NCI-H2107 treated with DMSO at 0.1 percent for 48 hours (cell line): ENCODE measurements at regions not wholly inside any gene's neighbourhood (a gene's known extent, or its start where the extent isn't known, plus 50 kb on each side); places are given as distances from the start of the nearest gene placed in this dataset.
"Not testable (repeated sequence)": the region's sequence is repeated elsewhere in the genome, so short reads cannot be mapped to it uniquely, and the experiment has no call there.

Source experiments
- DNase-seq: peaks from one replicate; lab custom pipeline; 2025; ENCODE audit not compliant: unreplicated experiment; lab: John Stamatoyannopoulos, UW

DNA sequence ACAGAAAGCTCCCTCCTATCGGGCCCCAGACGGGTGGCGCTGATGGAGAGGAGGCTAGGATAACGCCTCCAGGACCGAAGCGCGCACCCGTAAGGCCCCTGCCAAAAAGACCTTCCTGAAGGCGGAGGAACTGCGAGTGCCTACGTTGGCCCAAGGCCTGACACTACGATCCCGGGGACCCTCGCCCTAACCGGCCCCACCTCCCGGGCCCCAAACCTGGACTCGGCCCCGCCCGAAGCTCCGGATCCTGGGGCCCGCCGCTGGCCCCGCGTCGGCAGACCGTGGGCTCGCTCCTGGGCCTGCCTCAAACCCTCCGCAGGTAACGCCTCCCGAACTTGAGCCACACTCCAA is 53.6 kb upstream of the ROPN1B start:
- not testable (repeated sequence) for DNase-seq

DNA sequence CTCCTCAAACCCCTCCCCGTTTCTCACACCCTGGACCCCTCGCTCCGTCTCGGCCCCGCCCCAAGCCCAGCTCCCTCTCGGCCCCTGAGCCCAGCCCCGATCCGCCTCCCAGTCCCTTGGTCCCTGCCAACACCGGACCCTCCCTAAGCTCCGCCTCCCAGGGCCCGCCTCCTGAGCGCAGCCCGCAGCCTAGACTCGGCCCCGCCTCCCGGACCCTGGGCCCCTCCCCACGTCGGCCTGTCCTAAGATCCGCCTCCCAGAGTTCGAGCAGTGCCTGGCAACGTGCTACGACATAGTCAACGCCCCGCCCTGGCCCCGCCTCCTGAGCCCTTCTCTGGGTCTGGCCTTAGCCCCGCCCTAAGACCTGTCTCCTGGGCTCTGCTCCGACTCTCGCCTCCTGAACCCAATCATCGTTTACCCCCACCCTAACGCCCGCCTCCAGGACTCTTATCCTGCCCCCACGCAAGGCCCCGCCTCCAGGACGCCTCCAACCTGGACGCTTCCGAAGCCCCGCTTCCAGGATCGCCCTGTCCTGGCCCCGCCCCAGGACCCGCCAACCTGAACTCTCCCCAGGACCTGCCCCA is 53.1 kb upstream of the ROPN1B start:
- DNase-seq = peak; percentile 98

DNA sequence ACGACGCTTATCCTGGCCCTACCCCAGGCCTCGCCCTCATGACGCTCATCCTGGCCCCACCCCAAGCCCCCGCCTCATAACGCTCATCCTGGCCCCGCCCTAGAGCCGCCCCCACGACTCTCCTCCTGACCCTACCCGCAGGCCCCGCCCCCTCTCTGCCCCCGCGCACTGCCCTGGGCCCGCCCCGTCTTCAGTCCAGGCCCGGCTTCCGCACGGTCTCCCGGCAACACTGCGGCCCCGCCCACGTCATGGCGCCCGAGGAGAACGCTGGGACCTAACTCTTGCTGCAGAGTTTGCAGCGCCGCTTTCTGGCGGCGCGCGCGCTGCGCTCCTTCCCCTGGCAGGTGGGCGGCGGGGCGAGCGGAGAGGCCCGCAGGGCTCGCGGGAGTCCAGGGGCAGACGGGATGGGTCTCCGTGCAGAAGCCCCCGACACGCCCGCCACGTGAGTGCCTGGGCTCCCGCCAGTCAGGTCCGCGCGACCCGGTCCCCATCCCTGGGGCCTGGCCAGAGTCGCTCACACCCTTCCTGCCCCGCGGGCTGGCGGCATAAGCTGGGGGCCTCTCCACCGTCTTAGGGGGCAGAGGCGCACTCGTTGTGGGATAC is 52.5 kb upstream of the ROPN1B start:
- DNase-seq = peak; percentile 89

DNA sequence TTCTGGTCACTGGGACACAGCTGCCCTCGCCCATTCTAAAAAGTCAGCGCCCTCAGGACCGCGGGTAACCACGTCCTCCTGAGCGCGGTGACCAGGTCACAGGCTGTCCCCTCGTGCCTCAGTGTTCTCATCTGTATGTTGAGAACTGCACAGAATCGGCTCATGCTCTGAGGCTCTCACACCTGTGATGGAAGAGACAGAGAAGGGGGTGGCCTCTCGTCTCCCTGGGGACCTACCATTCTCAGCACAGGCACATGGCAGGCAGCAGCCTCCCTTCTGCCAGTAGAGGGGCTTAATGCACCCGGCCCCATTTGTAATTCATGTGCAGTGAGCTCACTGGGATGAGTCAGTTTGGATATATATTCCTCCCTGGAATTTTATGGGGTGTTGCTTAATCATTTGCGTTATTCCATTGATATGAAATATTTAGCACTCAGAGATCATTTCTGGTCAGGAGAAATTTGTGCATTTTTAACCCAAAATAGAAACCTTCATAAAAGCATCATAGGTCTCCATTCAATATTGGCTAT is 51.9 kb upstream of the ROPN1B start:
- DNase-seq = not testable (repeated sequence)

DNA sequence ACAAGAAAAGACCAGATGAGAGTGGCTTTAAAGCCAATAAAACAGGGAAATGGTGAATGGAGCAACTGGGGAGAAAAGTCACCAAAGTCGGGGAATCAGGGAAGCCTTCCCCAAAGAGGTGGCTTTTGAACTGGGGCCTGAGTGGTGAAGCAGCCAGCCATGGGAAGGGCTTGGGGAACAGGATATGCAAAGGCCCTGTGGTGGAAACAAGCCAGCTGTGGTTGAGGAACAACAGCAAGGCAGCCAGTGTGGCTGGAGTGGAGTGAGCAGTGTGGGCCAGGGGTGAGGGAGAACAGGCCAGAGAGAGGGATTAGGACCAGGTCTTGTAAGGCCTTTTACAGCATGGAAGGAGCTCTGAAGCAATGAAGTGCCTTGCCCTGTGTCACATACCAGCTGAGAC is 51.0 kb upstream of the ROPN1B start:
- DNase-seq = not testable (repeated sequence)

DNA sequence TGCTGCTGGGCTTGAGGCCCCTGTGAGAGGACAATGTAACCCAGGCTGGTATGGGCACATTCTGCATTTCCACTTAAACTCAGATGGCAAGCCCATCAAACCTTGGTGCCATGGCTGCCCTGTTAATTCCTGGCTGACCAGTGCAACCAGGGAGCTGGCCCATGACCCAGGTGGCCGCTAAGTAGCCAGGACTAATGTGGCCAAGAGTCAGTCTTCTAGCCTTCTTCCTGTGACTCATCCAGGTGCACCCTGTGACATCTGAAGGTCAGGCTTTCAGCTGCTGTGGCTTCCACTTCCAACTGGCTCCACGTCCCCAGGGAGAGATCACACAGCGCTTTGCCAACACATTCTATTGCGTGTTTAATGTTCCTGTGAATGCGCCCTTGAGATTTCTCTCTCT is 50.5 kb upstream of the ROPN1B start:
- not testable (repeated sequence) for DNase-seq

DNA sequence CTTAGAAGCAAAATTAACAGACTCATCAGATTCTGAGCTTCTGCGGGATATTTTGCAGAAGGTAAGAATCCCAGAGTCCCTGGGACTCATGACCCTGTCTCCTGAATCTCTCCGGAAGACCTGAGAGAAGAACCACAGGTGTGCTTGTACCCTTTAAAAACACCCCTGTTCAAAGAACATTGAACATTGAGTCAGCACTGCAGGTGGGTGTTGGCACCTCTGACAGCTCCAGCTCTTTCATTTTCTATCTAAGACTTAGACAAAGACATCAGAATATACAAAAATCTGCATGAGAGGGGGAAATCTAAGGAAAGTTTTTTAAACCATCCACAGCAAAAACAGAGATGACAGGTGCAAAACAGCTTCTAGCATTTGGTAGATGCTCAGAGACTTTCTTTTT is 50.1 kb upstream of the ROPN1B start:
- DNase-seq = not testable (repeated sequence)
